ENCODE measurements at regions not wholly inside any gene's neighbourhood (a gene's known extent, or its start where the extent isn't known, plus 50 kb on each side); places are given as distances from the start of the nearest gene placed in this dataset.

DNA sequence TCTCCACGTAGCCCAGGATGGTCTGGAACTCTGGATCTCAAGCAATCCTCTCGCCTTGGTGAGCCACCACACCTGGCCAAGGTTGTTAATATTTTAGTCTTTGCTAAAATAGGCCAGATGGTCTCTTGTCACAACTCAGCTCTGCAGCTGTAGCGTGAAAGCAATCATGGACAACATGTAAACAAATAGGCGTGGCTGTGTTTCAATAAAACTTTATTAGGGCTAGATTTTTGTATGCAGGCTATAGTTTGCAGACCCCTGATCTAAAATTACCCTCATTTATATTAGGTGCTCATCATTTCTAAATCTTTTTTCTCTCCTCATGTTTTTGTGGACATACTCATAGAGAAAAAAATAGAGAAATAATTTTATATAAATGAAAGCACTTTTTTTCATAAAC lies 72.1 kb upstream of the SLC28A3 start:
- H3K36me3 ChIP-seq (ENCODE audit: control insufficient read depth, insufficient read depth, low read length) = no peaks in the 10 kb centered on the region
- H3K4me3 ChIP-seq (replicated peaks; ENCODE audit: low read depth, low read length) = no peak overlapping the region
- no peaks in the 10 kb centered on the region for H3K27me3 ChIP-seq (replicated peaks; ENCODE audit: control insufficient read depth, insufficient read depth, low read length)
- TF ChIP-seq, protein P1, sequence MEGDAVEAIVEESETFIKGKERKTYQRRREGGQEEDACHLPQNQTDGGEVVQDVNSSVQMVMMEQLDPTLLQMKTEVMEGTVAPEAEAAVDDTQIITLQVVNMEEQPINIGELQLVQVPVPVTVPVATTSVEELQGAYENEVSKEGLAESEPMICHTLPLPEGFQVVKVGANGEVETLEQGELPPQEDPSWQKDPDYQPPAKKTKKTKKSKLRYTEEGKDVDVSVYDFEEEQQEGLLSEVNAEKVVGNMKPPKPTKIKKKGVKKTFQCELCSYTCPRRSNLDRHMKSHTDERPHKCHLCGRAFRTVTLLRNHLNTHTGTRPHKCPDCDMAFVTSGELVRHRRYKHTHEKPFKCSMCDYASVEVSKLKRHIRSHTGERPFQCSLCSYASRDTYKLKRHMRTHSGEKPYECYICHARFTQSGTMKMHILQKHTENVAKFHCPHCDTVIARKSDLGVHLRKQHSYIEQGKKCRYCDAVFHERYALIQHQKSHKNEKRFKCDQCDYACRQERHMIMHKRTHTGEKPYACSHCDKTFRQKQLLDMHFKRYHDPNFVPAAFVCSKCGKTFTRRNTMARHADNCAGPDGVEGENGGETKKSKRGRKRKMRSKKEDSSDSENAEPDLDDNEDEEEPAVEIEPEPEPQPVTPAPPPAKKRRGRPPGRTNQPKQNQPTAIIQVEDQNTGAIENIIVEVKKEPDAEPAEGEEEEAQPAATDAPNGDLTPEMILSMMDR (IDR thresholded peaks at IDR 0.05; ENCODE audit: insufficient read depth, low read length, poor library complexity, severe bottlenecking) = no peak
- DNase-seq (ENCODE audit: extremely low read depth, insufficient read length) = no peak

DNA sequence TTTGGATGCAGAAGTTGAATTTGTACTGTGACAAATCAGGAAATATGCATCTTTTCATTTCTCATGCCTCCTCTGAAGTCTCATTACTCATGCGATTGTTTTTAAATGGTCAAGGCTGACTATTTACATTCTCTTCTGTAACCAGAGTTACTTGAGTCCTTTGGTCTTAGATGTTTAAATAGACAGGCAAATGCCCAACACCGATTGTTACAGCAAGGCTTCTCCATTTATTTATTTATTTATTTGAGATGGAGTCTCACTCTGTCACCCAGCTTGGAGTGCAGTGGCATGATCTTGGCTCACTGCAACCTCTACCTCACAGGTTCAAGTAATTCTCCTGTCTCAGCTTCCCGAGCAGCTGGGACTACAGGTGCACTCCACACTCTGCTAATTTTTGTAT lies 72.7 kb upstream of the SLC28A3 start:
- TF ChIP-seq, protein P1 (IDR thresholded peaks at IDR 0.05; ENCODE audit: insufficient read depth, low read length, poor library complexity, severe bottlenecking) = no peak
- no peaks in the 10 kb centered on the region for H3K27me3 ChIP-seq (replicated peaks; ENCODE audit: control insufficient read depth, insufficient read depth, low read length)
- H3K4me3 ChIP-seq (replicated peaks; ENCODE audit: low read depth, low read length) = no peak overlapping the region
- no peaks in the 10 kb centered on the region for H3K36me3 ChIP-seq (ENCODE audit: control insufficient read depth, insufficient read depth, low read length)
- DNase-seq (ENCODE audit: extremely low read depth, insufficient read length) = no peak

DNA sequence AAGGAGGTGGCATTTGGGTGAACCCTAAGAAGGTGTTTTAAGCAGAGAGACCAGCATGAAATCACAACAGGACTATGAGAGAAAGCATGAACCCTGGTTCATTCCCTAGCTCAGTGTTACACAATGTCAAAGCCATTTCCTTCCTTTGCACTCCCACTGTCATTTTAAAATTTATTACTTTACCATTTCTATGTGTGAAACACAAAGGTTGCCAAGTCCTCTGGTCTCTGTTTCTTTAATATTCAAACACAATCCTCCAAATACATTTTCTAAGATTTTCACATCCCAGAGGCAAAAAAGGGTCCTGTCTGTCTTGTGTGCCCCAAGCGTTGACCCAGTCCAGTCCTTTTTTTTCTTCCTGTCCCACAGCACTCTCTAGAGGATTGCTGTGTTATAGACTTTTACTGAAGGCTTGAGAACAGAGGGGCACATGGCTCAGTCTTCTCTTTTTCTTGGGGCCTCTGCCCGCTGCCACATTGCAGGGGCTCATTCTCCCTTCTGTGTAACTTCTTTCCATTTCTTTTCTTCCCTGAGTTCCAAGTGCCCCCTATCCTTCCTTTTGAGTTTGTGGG lies 78.6 kb upstream of the SLC28A3 start:
- Histone ChIP-seq H3K36me3 (ENCODE audit: control insufficient read depth, insufficient read depth, low read length) (no peaks in the 10 kb centered on the region), H3K4me3 (replicated peaks; ENCODE audit: low read depth, low read length) (no peak overlapping the region), H3K27me3 (replicated peaks; ENCODE audit: control insufficient read depth, insufficient read depth, low read length) (no peaks in the 10 kb centered on the region)
- DNase-seq (ENCODE audit: extremely low read depth, insufficient read length) = no peak
- TF ChIP-seq, protein P1 (IDR thresholded peaks at IDR 0.05; ENCODE audit: insufficient read depth, low read length, poor library complexity, severe bottlenecking) = peak; percentile 16

DNA sequence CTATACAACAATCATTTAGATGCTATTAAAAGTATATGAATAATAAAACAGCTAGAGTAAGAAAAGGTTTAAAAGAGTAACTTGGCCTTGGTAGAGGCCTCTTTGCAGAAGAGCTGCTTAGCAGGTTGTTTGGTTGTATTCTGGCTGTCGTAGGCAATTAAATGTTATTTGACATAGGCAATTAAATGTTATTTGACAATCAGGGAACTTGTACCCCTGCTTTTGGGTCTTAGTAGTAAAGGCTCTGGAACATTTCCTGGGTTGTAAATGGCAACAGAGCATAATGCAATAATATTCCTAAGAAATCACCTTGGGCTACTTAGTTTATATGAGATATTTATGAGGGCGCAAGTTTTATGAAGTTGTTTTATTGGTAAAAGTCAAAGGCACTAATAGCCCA lies 84.4 kb upstream of the SLC28A3 start:
- no peaks in the 10 kb centered on the region for H3K27me3 ChIP-seq (replicated peaks; ENCODE audit: control insufficient read depth, insufficient read depth, low read length)
- no peaks in the 10 kb centered on the region for H3K36me3 ChIP-seq (ENCODE audit: control insufficient read depth, insufficient read depth, low read length)
- H3K4me3 ChIP-seq (replicated peaks; ENCODE audit: low read depth, low read length) = no peak overlapping the region
- no peak for DNase-seq (ENCODE audit: extremely low read depth, insufficient read length)
- TF ChIP-seq, protein P1 (IDR thresholded peaks at IDR 0.05; ENCODE audit: insufficient read depth, low read length, poor library complexity, severe bottlenecking) = no peak

DNA sequence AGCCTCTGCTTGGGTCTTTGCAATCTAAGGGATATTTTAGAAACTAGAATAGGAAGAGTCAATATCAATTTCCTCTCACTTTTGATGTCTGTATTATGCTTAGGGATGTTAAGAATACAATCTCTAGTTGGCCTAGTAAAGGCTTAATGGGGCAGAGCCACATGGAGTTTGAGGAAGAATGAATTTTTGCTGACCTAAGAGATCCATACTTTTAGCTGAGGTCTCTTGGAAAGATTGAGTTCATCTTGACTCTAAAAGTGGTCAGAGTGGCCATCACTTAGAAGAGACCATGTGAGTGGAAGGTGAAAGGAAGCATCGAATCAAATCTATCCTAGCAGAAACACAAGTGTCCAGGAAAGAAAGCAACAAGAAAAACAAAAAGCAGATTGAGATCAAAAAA lies 92.2 kb upstream of the SLC28A3 start:
- TF ChIP-seq, protein P1 (IDR thresholded peaks at IDR 0.05; ENCODE audit: insufficient read depth, low read length, poor library complexity, severe bottlenecking) = no peak
- no peak for DNase-seq (ENCODE audit: extremely low read depth, insufficient read length)

DNA sequence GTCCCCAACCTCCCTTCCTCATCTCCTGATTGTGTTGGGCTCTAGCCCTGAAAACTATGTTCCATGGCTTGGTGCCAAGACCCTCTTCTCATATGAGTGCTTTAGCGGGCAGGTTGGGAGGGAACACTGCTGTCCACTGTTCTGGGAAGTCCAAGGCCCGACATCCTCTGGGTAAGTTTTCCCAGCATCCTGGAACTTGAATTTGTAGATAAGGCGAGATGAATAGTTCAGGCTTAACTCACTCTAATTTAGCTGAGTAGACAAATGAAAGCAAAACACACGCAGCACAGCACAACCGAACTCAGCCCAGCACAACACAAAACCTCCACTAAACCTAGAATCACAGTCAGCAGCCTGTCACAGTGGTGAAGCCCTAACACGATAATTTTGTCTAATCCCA lies 95.3 kb upstream of the SLC28A3 start:
- no peaks in the 10 kb centered on the region for H3K36me3 ChIP-seq (ENCODE audit: control insufficient read depth, insufficient read depth, low read length)
- no peak overlapping the region for H3K4me3 ChIP-seq (replicated peaks; ENCODE audit: low read depth, low read length)
- DNase-seq (ENCODE audit: extremely low read depth, insufficient read length) = no peak
- TF ChIP-seq, protein P1 (IDR thresholded peaks at IDR 0.05; ENCODE audit: insufficient read depth, low read length, poor library complexity, severe bottlenecking) = no peak
- H3K27me3 ChIP-seq (replicated peaks; ENCODE audit: control insufficient read depth, insufficient read depth, low read length) = no peaks in the 10 kb centered on the region; the same call in 1 of the 2 replicates

More for the DNA sequence above, 92.2 kb upstream of the SLC28A3 start:
- H3K4me3 ChIP-seq (replicated peaks; ENCODE audit: low read depth, low read length) = no peak overlapping the region
- no peaks in the 10 kb centered on the region for H3K36me3 ChIP-seq (ENCODE audit: control insufficient read depth, insufficient read depth, low read length)
- H3K27me3 ChIP-seq (replicated peaks; ENCODE audit: control insufficient read depth, insufficient read depth, low read length) = no peaks in the 10 kb centered on the region; the same call in 1 of the 2 replicates

All from GM06990 (cell line).